GM12878 (cell line): ENCODE measurements at regions not wholly inside any gene's neighbourhood (a gene's known extent, or its start where the extent isn't known, plus 50 kb on each side); places are given as distances from the start of the nearest gene placed in this dataset.

Experiments
- ATAC-seq: fragments of 200-7000 bp; cut with Tn5 transposase; 3 replicates; pipeline ENCODE4 v1.9.1; 2020; ENCODE audit warnings: mild to moderate bottlenecking, moderate library complexity
- BruUV-seq: library from RNA; stranded (reverse); fragments of 400-500 nt; replicated peaks from 2 replicates; lab custom pipeline; 2021; lab: Mats Ljungman, UMichigan
- CTCF ChIA-PET: fragments of 300-600 bp; sonication (Branson Sonifier 250); formaldehyde crosslinking; extraction: SDS; loops from one replicate; lab custom pipeline; 2021; ENCODE audit warnings: inconsistent platforms; lab: Yijun Ruan, JAX
- POLR2A ChIA-PET: fragments of 350-600 bp; formaldehyde crosslinking; extraction: SDS; loops from one replicate; lab custom pipeline; 2021; ENCODE audit warnings: inconsistent platforms; lab: Charles Lee
- RAD21 ChIA-PET: fragments of 300-600 bp; sonication (Branson Sonifier 250); formaldehyde crosslinking; loops from one replicate; lab custom pipeline; 2023; ENCODE audit warnings: antibody characterized with exemption; ENCODE audit not compliant: unreplicated experiment; lab: Charles Lee
- SMC1A ChIA-PET: fragments of 300-600 bp; sonication (Branson Sonifier 250); formaldehyde crosslinking; loops from one replicate; lab custom pipeline; 2023; ENCODE audit not compliant: unreplicated experiment, uncharacterized antibody; lab: Charles Lee
- DNase-seq: peaks from one replicate; pipeline ENCODE4 v3.0.0-alpha.2; 2011; ENCODE audit warnings: low read depth, low spot score
- FAIRE-seq: peaks from 3 replicates; lab custom pipeline; 2011; peaks lifted over from hg19 to GRCh38; lab: Jason Lieb, UNC
- H2AFZ ChIP-seq: 2 replicates; pipeline ENCODE4 v1.6.0; 2011; ENCODE audit warnings: low read depth, low read length, control low read depth; ENCODE audit not compliant: control insufficient read depth
- H3K27ac ChIP-seq: 2 replicates; pipeline ENCODE4 v1.5.1; 2011; ENCODE audit warnings: control low read depth; ENCODE audit not compliant: control insufficient read depth, insufficient read depth
- H3K27me3 ChIP-seq, 2 experiments: replicated peaks in 1 of 2; 2 replicates each; pipeline versions ENCODE4 v1.6.0 to v1.6.1; 2011; ENCODE audit warnings: low read length in 1 of 2; ENCODE audit not compliant: control insufficient read depth in 2 of 2, insufficient read depth in 2 of 2
- H3K36me3 ChIP-seq, 2 experiments: 2 replicates each; pipeline ENCODE4 v1.5.1; 2011; ENCODE audit warnings: low read length in 1 of 2; ENCODE audit not compliant: control insufficient read depth in 2 of 2, insufficient read depth in 2 of 2
- H3K4me1 ChIP-seq: 2 replicates; pipeline ENCODE4 v1.6.1; 2011; ENCODE audit warnings: mild to moderate bottlenecking, low read length, moderate library complexity, mixed read lengths; ENCODE audit not compliant: control insufficient read depth, insufficient read depth
- H3K4me2 ChIP-seq: 2 replicates; pipeline ENCODE4 v1.6.0; 2011; ENCODE audit warnings: control low read depth; ENCODE audit not compliant: control insufficient read depth, insufficient read depth
- H3K4me3 ChIP-seq: fragments of 200-600 bp; sonication (generic); 2 replicates; pipeline ENCODE4 v1.5.1; 2016
- H3K79me2 ChIP-seq: 2 replicates; pipeline ENCODE4 v1.6.0; 2011; ENCODE audit warnings: low read length; ENCODE audit not compliant: control insufficient read depth, insufficient read depth
- H3K9ac ChIP-seq: 2 replicates; pipeline ENCODE4 v1.8.0; 2011; ENCODE audit warnings: low read length, control low read depth, mixed read lengths; ENCODE audit not compliant: control insufficient read depth, insufficient read depth
- H3K9me3 ChIP-seq: replicated peaks from 3 replicates; pipeline ENCODE4 v1.5.1; 2011; ENCODE audit warnings: mild to moderate bottlenecking, low read length; ENCODE audit not compliant: control insufficient read depth, insufficient read depth
- H4K20me1 ChIP-seq: 2 replicates; pipeline ENCODE4 v1.6.0; 2011; ENCODE audit not compliant: control insufficient read depth, insufficient read depth
- CBX5 ChIP-seq: sonication (generic); IDR thresholded peaks from 2 replicates; pipeline ENCODE4 v1.6.1; 2016; ENCODE audit warnings: low read depth, moderate library complexity, mild to moderate bottlenecking, inconsistent platforms
- CHD2 ChIP-seq: IDR thresholded peaks from 2 replicates; pipeline ENCODE4 v1.6.1; 2011; ENCODE audit warnings: low read depth, low read length, improper control_type of control experiment, borderline replicate concordance
- DPF2 ChIP-seq: fragments of 450-650 bp; IDR thresholded peaks from 2 replicates; pipeline ENCODE4 v1.6.1; 2017; ENCODE audit warnings: mild to moderate bottlenecking
- EP300 ChIP-seq, 2 experiments: fragments of 150-350 bp in 1 of 2; IDR thresholded peaks; 2 replicates each; pipeline ENCODE4 v1.6.1; 2011 to 2012; ENCODE audit warnings: low read depth in 2 of 2, low read length in 2 of 2, borderline replicate concordance in 1 of 2, improper control_type of control experiment in 1 of 2, inconsistent platforms in 1 of 2; ENCODE audit not compliant: control insufficient read depth in 1 of 2
- FOS ChIP-seq: IDR thresholded peaks from 3 replicates; pipeline ENCODE4 v1.6.1; 2011; ENCODE audit warnings: borderline replicate concordance; ENCODE audit not compliant: insufficient read length; ENCODE audit errors: extremely low read depth
- GATAD2B ChIP-seq: fragments of 450-650 bp; conservative IDR thresholded peaks from 2 replicates; pipeline ENCODE4 v1.6.1; 2017; ENCODE audit warnings: low read depth, mild to moderate bottlenecking, moderate library complexity
- HCFC1 ChIP-seq: fragments of 150-350 bp; IDR thresholded peaks from 2 replicates; pipeline ENCODE4 v1.6.1; 2014; ENCODE audit warnings: low read length
- LARP7 ChIP-seq: fragments of 450-650 bp; IDR thresholded peaks from 2 replicates; pipeline ENCODE4 v1.6.1; 2017; ENCODE audit warnings: mild to moderate bottlenecking
- PAX5 ChIP-seq: IDR thresholded peaks from 2 replicates; pipeline ENCODE4 v1.6.1; 2011; ENCODE audit warnings: low read depth, low read length, borderline replicate concordance
- REST ChIP-seq: IDR thresholded peaks from 2 replicates; pipeline ENCODE4 v1.6.1; 2012; ENCODE audit warnings: mild to moderate bottlenecking, low read depth, low read length
- SIN3A ChIP-seq: IDR thresholded peaks from 2 replicates; pipeline ENCODE4 v1.6.1; 2012; ENCODE audit warnings: low read depth, low read length, improper control_type of control experiment
- SREBF2 ChIP-seq: IDR thresholded peaks from 2 replicates; pipeline ENCODE4 v1.6.1; 2012; ENCODE audit warnings: mild to moderate bottlenecking, low read length
- WGBS: methylation state at CpG from one replicate; pipeline ENCODE4 v1.1.6; 2016; ENCODE audit warnings: low lambda C conversion rate; ENCODE audit not compliant: insufficient replicate concordance, insufficient coverage; ENCODE audit errors: missing lambda C conversion rate; 5-methylcytosine and 5-hydroxymethylcytosine counted together
- in situ Hi-C: fragments of 300-500 bp; cut with MboI; formaldehyde crosslinking; loops from 9 replicates; pipeline ENCODE4 v1.14.3; 2018; ENCODE audit warnings: mixed read lengths
- intact Hi-C: fragments of 100-400 bp; cut with micrococcal nuclease; formaldehyde crosslinking; loops from one replicate; pipeline ENCODE4 v1.14.2; 2022; ENCODE audit not compliant: unreplicated experiment
- TF ChIP-seq, protein P1 (sequence below): IDR thresholded peaks from 2 replicates; pipeline ENCODE4 v1.6.1; 2011; ENCODE audit warnings: borderline replicate concordance, low read depth, mild to moderate bottlenecking, moderate library complexity, low read length; ENCODE audit not compliant: insufficient read depth, poor library complexity, severe bottlenecking
- TF ChIP-seq, protein P2 (sequence below): fragments of 450-650 bp; formaldehyde crosslinking; IDR thresholded peaks from 2 replicates; pipeline ENCODE4 v1.5.0; 2022; ENCODE audit warnings: mild to moderate bottlenecking, missing genetic modification characterization

DNA sequence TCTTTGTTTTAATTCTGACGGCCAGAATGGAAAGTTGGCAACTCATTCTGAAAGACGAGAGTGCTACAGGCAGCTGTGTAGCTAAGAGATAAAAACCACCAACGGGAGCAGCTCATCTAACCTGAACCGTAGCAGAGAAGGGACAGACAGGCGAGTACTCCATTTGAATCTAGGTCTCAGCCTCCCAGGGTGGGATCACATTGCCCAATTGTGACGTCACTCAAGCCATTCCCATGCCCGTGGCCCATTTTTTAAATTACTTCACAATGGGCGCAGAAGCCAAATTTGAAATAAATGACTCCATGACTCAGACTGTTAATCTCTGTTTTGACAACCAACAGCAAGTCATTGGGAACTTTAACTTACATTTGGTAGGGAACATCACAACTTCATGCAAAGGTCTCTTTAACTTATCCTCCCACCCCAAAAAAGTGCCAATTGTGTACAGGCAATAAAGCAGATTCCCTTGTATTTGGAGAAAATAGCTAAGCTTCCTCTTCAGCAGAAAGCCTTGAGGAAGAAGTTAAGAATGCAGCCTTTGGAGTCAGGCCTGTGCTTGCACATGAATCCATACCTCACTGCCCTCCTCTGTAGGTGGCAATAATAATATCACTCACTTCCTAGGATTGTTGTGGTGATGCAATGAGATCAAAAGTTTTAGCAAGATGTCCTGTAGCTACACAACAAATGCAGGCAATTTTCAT, 93.2 kb upstream of the KIF5B start:
- ChIA-PET CTCF (interaction anchor here (0.6 to 1.2 kb wide), 3 partner anchors 62 to 287 kb away, joined by 4 read pairs; no protein-coding TSS in a partner anchor), SMC1A (no interaction called here), POLR2A (interaction anchor here (0.6 kb wide), 2 partner anchors 73 to 1721 kb away, joined by 3 to 4 read pairs; no protein-coding TSS in a partner anchor), RAD21 (interaction anchor here (1.5 kb wide), 1 partner anchor 288 kb away, joined by 3 read pairs; no protein-coding TSS in a partner anchor)
- H2AFZ ChIP-seq, result peak overlapping the region; percentile 61
- FAIRE-seq, result no peak
- H3K79me2 ChIP-seq, result no peaks in the 10 kb centered on the region
- peaks cover 16% of the 10 kb centered on the region for H3K4me1 ChIP-seq
- no peaks in the 10 kb centered on the region for H3K27me3 ChIP-seq
- H3K27ac ChIP-seq, result peak overlapping the region; percentile 56
- intact Hi-C loops (no loop called here), in situ Hi-C loops (no loop called here)
- peak; percentile 98 for ATAC-seq
- no peaks in the 10 kb centered on the region for H3K36me3 ChIP-seq
- DNase-seq, result peak; percentile 45
- no peak overlapping the region; the same call in 1 of the 2 replicates for H3K4me3 ChIP-seq
- H3K9me3 ChIP-seq, result no peaks in the 10 kb centered on the region
- BruUV-seq, result no TSS peak
- 7% methylated on average over 8 of the region's 8 CpGs for WGBS
- H3K9ac ChIP-seq, result no peak overlapping the region
- H4K20me1 ChIP-seq, result no peaks in the 10 kb centered on the region
- H3K4me2 ChIP-seq, result peak overlapping the region; percentile 85
- TF ChIP-seq SIN3A (no peak), HCFC1 (no peak), SREBF2 (no peak), CHD2 (no peak), CBX5 (no peak), EP300 (IDR thresholded peaks at IDR 0.05; ENCODE audit: borderline replicate concordance in 1 of 2, control insufficient read depth in 1 of 2, low read depth in 2 of 2, low read length in 2 of 2) (peak in 1 of 2 experiments; percentile 65; a peak in 2 of 4 replicates), LARP7 (no peak), PAX5 (peak; percentile 64; the same call in 1 of the 2 replicates), DPF2 (peak; percentile 64; the same call in 1 of the 2 replicates), REST (no peak), GATAD2B (no peak), FOS (no peak)
- TF ChIP-seq, protein P1, sequence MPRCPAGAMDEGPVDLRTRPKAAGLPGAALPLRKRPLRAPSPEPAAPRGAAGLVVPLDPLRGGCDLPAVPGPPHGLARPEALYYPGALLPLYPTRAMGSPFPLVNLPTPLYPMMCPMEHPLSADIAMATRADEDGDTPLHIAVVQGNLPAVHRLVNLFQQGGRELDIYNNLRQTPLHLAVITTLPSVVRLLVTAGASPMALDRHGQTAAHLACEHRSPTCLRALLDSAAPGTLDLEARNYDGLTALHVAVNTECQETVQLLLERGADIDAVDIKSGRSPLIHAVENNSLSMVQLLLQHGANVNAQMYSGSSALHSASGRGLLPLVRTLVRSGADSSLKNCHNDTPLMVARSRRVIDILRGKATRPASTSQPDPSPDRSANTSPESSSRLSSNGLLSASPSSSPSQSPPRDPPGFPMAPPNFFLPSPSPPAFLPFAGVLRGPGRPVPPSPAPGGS, result no peak
- TF ChIP-seq, protein P2, sequence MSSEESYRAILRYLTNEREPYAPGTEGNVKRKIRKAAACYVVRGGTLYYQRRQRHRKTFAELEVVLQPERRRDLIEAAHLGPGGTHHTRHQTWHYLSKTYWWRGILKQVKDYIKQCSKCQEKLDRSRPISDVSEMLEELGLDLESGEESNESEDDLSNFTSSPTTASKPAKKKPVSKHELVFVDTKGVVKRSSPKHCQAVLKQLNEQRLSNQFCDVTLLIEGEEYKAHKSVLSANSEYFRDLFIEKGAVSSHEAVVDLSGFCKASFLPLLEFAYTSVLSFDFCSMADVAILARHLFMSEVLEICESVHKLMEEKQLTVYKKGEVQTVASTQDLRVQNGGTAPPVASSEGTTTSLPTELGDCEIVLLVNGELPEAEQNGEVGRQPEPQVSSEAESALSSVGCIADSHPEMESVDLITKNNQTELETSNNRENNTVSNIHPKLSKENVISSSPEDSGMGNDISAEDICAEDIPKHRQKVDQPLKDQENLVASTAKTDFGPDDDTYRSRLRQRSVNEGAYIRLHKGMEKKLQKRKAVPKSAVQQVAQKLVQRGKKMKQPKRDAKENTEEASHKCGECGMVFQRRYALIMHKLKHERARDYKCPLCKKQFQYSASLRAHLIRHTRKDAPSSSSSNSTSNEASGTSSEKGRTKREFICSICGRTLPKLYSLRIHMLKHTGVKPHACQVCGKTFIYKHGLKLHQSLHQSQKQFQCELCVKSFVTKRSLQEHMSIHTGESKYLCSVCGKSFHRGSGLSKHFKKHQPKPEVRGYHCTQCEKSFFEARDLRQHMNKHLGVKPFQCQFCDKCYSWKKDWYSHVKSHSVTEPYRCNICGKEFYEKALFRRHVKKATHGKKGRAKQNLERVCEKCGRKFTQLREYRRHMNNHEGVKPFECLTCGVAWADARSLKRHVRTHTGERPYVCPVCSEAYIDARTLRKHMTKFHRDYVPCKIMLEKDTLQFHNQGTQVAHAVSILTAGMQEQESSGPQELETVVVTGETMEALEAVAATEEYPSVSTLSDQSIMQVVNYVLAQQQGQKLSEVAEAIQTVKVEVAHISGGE, result no peak
